ENCODE measurements at regions not wholly inside any gene's neighbourhood (a gene's known extent, or its start where the extent isn't known, plus 50 kb on each side); places are given as distances from the start of the nearest gene placed in this dataset.
"Not testable (repeated sequence)": the region's sequence is repeated elsewhere in the genome, so short reads cannot be mapped to it uniquely, and the experiment has no call there.

DNA sequence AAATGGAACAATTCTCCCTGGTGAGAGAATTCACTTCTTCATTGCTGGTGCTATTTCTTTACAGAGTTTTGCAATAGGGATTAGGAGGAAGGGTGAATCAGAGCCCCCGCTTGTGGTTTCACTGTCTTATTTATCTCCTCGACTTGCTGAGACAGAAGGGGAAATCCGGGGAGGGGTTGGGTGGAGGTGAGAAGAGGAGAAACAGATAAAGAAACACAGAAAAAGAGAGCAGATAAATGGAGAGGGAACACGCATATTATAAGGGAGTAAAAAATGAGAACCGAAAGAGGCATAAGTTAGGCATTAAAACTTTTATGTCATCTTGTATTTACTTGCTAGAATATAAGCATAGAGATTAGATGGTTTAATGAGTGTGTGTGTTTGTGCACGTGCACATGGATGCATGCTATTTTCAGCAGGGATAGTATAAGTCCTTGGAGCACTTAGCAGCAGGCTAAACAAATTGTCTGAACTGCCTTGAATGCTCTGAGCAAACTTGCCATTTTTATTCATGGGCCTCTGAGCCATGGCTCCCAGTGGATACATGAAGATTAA is 105.0 kb downstream of the OLIG3 start:
- TF ChIP-seq, protein P1, sequence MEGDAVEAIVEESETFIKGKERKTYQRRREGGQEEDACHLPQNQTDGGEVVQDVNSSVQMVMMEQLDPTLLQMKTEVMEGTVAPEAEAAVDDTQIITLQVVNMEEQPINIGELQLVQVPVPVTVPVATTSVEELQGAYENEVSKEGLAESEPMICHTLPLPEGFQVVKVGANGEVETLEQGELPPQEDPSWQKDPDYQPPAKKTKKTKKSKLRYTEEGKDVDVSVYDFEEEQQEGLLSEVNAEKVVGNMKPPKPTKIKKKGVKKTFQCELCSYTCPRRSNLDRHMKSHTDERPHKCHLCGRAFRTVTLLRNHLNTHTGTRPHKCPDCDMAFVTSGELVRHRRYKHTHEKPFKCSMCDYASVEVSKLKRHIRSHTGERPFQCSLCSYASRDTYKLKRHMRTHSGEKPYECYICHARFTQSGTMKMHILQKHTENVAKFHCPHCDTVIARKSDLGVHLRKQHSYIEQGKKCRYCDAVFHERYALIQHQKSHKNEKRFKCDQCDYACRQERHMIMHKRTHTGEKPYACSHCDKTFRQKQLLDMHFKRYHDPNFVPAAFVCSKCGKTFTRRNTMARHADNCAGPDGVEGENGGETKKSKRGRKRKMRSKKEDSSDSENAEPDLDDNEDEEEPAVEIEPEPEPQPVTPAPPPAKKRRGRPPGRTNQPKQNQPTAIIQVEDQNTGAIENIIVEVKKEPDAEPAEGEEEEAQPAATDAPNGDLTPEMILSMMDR (IDR thresholded peaks at IDR 0.05; ENCODE audit: low read depth, low read length): no peak
- no peak overlapping the region for H3K4me3 ChIP-seq (ENCODE audit: low read depth, low read length)
- in situ Hi-C loops (cut with HindIII; ENCODE audit: low sequenced_read_pairs): no loop called here
- no peak for DNase-seq (ENCODE audit: low read depth, low spot score)

DNA sequence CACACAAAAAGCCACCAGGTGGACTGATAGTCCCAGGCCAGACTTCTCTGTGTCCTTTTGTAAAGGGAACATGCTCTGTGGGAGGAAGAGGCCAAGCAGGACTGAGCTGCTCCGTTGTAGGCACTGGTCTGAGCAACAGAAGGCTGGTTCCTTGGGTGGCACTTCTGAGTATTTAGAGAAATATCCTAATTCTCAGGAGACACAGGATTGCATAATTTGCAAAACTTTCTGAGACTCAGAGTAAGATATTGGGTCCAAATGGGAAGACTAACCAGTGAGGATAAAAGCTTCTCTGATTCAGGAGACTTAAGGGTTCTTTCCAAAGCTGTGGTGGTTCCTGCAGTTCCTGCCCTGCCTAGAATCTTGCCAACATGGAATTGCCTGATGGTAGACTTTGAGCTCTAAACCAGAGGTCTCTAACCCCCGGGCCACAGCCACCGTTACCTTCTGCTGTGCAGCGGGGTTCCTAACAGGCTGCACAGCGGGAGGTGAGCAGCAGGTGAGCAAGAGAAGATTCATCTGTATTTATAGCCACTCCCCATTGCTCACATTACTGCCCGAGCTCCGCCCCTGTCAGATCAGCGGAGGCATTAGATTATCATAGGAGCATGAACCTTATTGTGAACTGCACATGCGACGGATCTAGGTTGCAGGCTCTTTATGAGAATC is 107.0 kb downstream of the OLIG3 start:
- DNase-seq (ENCODE audit: low read depth, low spot score): no peak

GRCh38 chr6:137383287-137383686 is 110.9 kb downstream of the OLIG3 start:
- H3K4me3 ChIP-seq (ENCODE audit: low read depth, low read length); in situ Hi-C loops (cut with HindIII; ENCODE audit: low sequenced_read_pairs); DNase-seq (ENCODE audit: low read depth, low spot score): not testable (repeated sequence)

More for the DNA sequence above, 107.0 kb downstream of the OLIG3 start:
- H3K4me3 ChIP-seq (ENCODE audit: low read depth, low read length): no peak overlapping the region
- TF ChIP-seq, protein P1 (IDR thresholded peaks at IDR 0.05; ENCODE audit: low read depth, low read length): no peak
- in situ Hi-C loops (cut with HindIII; ENCODE audit: low sequenced_read_pairs): no loop called here

- TF ChIP-seq, protein P1 (IDR thresholded peaks at IDR 0.05; ENCODE audit: low read depth, low read length): no peak
- no peak for DNase-seq (ENCODE audit: low read depth, low spot score)
- in situ Hi-C loops (cut with HindIII; ENCODE audit: low sequenced_read_pairs): no loop called here
- no peak overlapping the region for H3K4me3 ChIP-seq (ENCODE audit: low read depth, low read length)
These were observed 116.2 kb downstream of the OLIG3 start for GRCh38 chr6:137378090-137378369.

- in situ Hi-C loops (cut with HindIII; ENCODE audit: low sequenced_read_pairs): no loop called here
- DNase-seq (ENCODE audit: low read depth, low spot score): no peak
- TF ChIP-seq, protein P1 (IDR thresholded peaks at IDR 0.05; ENCODE audit: low read depth, low read length): no peak
- no peak overlapping the region for H3K4me3 ChIP-seq (ENCODE audit: low read depth, low read length)
These were observed 120.9 kb downstream of the OLIG3 start for GRCh38 chr6:137373296-137373695.

DNA sequence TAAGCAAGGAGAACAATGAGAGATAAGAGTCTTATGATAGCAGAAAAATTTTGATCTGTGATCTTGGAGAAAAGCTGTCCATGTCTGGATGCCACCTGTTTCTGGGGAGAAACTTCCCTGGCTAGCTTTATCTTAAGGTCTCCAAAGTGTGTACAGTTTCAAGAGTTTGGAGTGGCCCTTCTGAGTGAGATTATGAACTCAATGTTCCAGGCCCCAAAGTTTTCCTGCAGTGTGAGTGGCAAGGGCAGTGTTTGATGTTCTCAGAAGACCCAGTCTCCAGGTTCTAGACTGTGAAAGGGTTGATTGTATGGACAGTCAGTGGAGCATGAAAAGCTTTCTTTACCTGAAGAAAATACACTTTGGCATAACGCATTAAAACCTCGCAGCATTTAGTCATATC is 121.7 kb downstream of the OLIG3 start:
- DNase-seq (ENCODE audit: low read depth, low spot score): no peak
- H3K4me3 ChIP-seq (ENCODE audit: low read depth, low read length): no peak overlapping the region
- in situ Hi-C loops (cut with HindIII; ENCODE audit: low sequenced_read_pairs): no loop called here
- TF ChIP-seq, protein P1 (IDR thresholded peaks at IDR 0.05; ENCODE audit: low read depth, low read length): no peak

GRCh38 chr6:137371634-137372016 is 122.6 kb downstream of the OLIG3 start:
- no peak overlapping the region for H3K4me3 ChIP-seq (ENCODE audit: low read depth, low read length)
- TF ChIP-seq, protein P1 (IDR thresholded peaks at IDR 0.05; ENCODE audit: low read depth, low read length): no peak
- no peak for DNase-seq (ENCODE audit: low read depth, low spot score)
- in situ Hi-C loops (cut with HindIII; ENCODE audit: low sequenced_read_pairs): no loop called here

All from astrocyte of the spinal cord (primary cell).